ENCODE measurements at regions not wholly inside any gene's neighbourhood (a gene's known extent, or its start where the extent isn't known, plus 50 kb on each side); places are given as distances from the start of the nearest gene placed in this dataset.

- Histone ChIP-seq H3K36me3 (ENCODE audit: low read depth) (no peaks in the 10 kb centered on the region), H3K79me2 (ENCODE audit: low read depth) (no peaks in the 10 kb centered on the region), H2AFZ (no peak overlapping the region), H3K9me2 (ENCODE audit: insufficient read depth) (no peaks in the 10 kb centered on the region), H3K9me3 (ENCODE audit: insufficient read depth, low read depth) (no peaks in the 10 kb centered on the region), H3K4me1 (replicated peaks; ENCODE audit: insufficient read depth) (no peaks in the 10 kb centered on the region), H3K27ac (no peak overlapping the region), H4K20me1 (ENCODE audit: insufficient read depth) (no peaks in the 10 kb centered on the region), H3K4me3 (no peak overlapping the region), H3F3A (ENCODE audit: insufficient read depth, low read depth) (no peaks in the 10 kb centered on the region), H3K27me3 (ENCODE audit: insufficient read depth, low read depth) (no peaks in the 10 kb centered on the region), H3K4me2 (no peak overlapping the region)
- POLR2A ChIA-PET (ENCODE audit: unreplicated experiment) = no interaction called here
- CTCF ChIA-PET = no interaction called here
- DNase-seq = no peak
- no peak for TF ChIP-seq CTCF (conservative IDR thresholded peaks at IDR 0.05)
- TF ChIP-seq EZH2 (IDR thresholded peaks at IDR 0.05; ENCODE audit: low read depth) = no peak
- intact Hi-C loops (cut with micrococcal nuclease; ENCODE audit: unreplicated experiment) = no loop called here
- no TSS peak for BruUV-seq (replicated peaks)
Measured at GRCh38 chr17:70786081-70786480, 616.7 kb downstream of the KCNJ2 start.

GRCh38 chr17:70787721-70788300 is 618.5 kb downstream of the KCNJ2 start:
- H3K4me1 ChIP-seq (replicated peaks; ENCODE audit: insufficient read depth) = no peaks in the 10 kb centered on the region
- H3K9me3 ChIP-seq (ENCODE audit: insufficient read depth, low read depth) = no peaks in the 10 kb centered on the region
- H2AFZ ChIP-seq = no peak overlapping the region
- H3K79me2 ChIP-seq (ENCODE audit: low read depth) = no peaks in the 10 kb centered on the region
- BruUV-seq (replicated peaks) = no TSS peak
- TF ChIP-seq CTCF (conservative IDR thresholded peaks at IDR 0.05) (no peak), EZH2 (IDR thresholded peaks at IDR 0.05; ENCODE audit: low read depth) (no peak)
- no peak overlapping the region for H3K4me2 ChIP-seq
- intact Hi-C loops (cut with micrococcal nuclease; ENCODE audit: unreplicated experiment) = no loop called here
- H3F3A ChIP-seq (ENCODE audit: insufficient read depth, low read depth) = no peaks in the 10 kb centered on the region
- no peak for DNase-seq
- no peaks in the 10 kb centered on the region for H3K9me2 ChIP-seq (ENCODE audit: insufficient read depth)
- H3K27me3 ChIP-seq (ENCODE audit: insufficient read depth, low read depth) = no peaks in the 10 kb centered on the region
- H3K36me3 ChIP-seq (ENCODE audit: low read depth) = no peaks in the 10 kb centered on the region
- no peaks in the 10 kb centered on the region for H4K20me1 ChIP-seq (ENCODE audit: insufficient read depth)
- H3K4me3 ChIP-seq = no peak overlapping the region
- ChIA-PET CTCF (no interaction called here), POLR2A (ENCODE audit: unreplicated experiment) (no interaction called here)
- no peak overlapping the region for H3K27ac ChIP-seq

- CTCF ChIA-PET = no interaction called here
- Histone ChIP-seq H2AFZ (no peak overlapping the region), H3K4me2 (no peak overlapping the region), H3K36me3 (ENCODE audit: low read depth) (no peaks in the 10 kb centered on the region), H3K27me3 (ENCODE audit: insufficient read depth, low read depth) (no peaks in the 10 kb centered on the region), H4K20me1 (ENCODE audit: insufficient read depth) (no peaks in the 10 kb centered on the region), H3K27ac (no peak overlapping the region), H3K4me1 (replicated peaks; ENCODE audit: insufficient read depth) (no peaks in the 10 kb centered on the region), H3K9me3 (ENCODE audit: insufficient read depth, low read depth) (no peaks in the 10 kb centered on the region), H3K79me2 (ENCODE audit: low read depth) (no peaks in the 10 kb centered on the region), H3F3A (ENCODE audit: insufficient read depth, low read depth) (no peaks in the 10 kb centered on the region), H3K9me2 (ENCODE audit: insufficient read depth) (no peaks in the 10 kb centered on the region), H3K4me3 (no peak overlapping the region)
- POLR2A ChIA-PET (ENCODE audit: unreplicated experiment) = interaction anchor here (0.7 kb wide), 1 partner anchor 115 kb away, joined by 29 read pairs; no protein-coding TSS in a partner anchor
- TF ChIP-seq CTCF (conservative IDR thresholded peaks at IDR 0.05) (no peak), EZH2 (IDR thresholded peaks at IDR 0.05; ENCODE audit: low read depth) (no peak)
- intact Hi-C loops (cut with micrococcal nuclease; ENCODE audit: unreplicated experiment) = no loop called here
- DNase-seq = no peak
- no TSS peak for BruUV-seq (replicated peaks)
Measured at GRCh38 chr17:70791748-70792443, 622.6 kb downstream of the KCNJ2 start.

Data from PC-9 (cell line).